WTC11 (cell line): ENCODE measurements at regions not wholly inside any gene's neighbourhood (a gene's known extent, or its start where the extent isn't known, plus 50 kb on each side); places are given as distances from the start of the nearest gene placed in this dataset.

Experiments
- CTCF ChIP-seq: fragments of 200-600 bp; IDR thresholded peaks from 2 replicates; pipeline ENCODE4 v1.8.0; 2022; ENCODE audit warnings: antibody characterized with exemption
- FOXP4 ChIP-seq: sonication (generic); formaldehyde crosslinking; IDR thresholded peaks from 2 replicates; pipeline ENCODE4 v1.8.0; 2022; ENCODE audit warnings: mild to moderate bottlenecking, missing genetic modification reagents
- MAX ChIP-seq: sonication (generic); formaldehyde crosslinking; IDR thresholded peaks from 2 replicates; pipeline ENCODE4 v1.8.0; 2022; ENCODE audit warnings: mild to moderate bottlenecking, missing genetic modification reagents
- NR2C2 ChIP-seq: sonication (generic); formaldehyde crosslinking; IDR thresholded peaks from 2 replicates; pipeline ENCODE4 v1.8.0; 2022; ENCODE audit warnings: mild to moderate bottlenecking, missing genetic modification reagents
- ZNF138 ChIP-seq: sonication (generic); formaldehyde crosslinking; conservative IDR thresholded peaks from 2 replicates; pipeline ENCODE4 v1.8.1; 2022; ENCODE audit warnings: mild to moderate bottlenecking, moderate library complexity, missing genetic modification reagents
- ZNF512 ChIP-seq: sonication (generic); formaldehyde crosslinking; IDR thresholded peaks from 2 replicates; pipeline ENCODE4 v1.8.1; 2022; ENCODE audit warnings: missing genetic modification reagents, borderline replicate concordance

- TF ChIP-seq ZNF512 (CRISPR knock-in tag): no peak
- no peak for TF ChIP-seq CTCF
- no peak for TF ChIP-seq ZNF138
- no peak for TF ChIP-seq NR2C2 (CRISPR knock-in tag)
- TF ChIP-seq MAX: no peak
- TF ChIP-seq FOXP4: no peak
Measured at GRCh38 chr4:18319431-18319830, 297.9 kb upstream of the LCORL start.
